ENCODE measurements at regions not wholly inside any gene's neighbourhood (a gene's known extent, or its start where the extent isn't known, plus 50 kb on each side); places are given as distances from the start of the nearest gene placed in this dataset.

- no peaks in the 10 kb centered on the region for H3K4me1 ChIP-seq
- intact Hi-C loops (cut with DNase I; ENCODE audit: low total_unique reads), result no loop called here
- H3K27me3 ChIP-seq, result no peaks in the 10 kb centered on the region
- no peak overlapping the region for H3K27ac ChIP-seq
- H3K4me3 ChIP-seq, result no peak overlapping the region
- H3K9me3 ChIP-seq, result no peaks in the 10 kb centered on the region
- H3K36me3 ChIP-seq, result no peaks in the 10 kb centered on the region
- TF ChIP-seq POLR2AphosphoS5 (IDR thresholded peaks at IDR 0.05) (no peak), EP300 (IDR thresholded peaks at IDR 0.05) (no peak), CTCF (IDR thresholded peaks at IDR 0.05) (no peak), POLR2A (IDR thresholded peaks at IDR 0.05) (no peak)
- no peak for DNase-seq
- 69 to 81% (median 72%) methylated on average over 3 of the region's 3 CpGs for WGBS, 5 donors
These were observed 404.0 kb downstream of the CDH11 start for GRCh38 chr16:64717871-64718270.

- DNase-seq, result no peak
- Histone ChIP-seq H3K36me3 (no peaks in the 10 kb centered on the region), H3K27ac (no peak overlapping the region), H3K4me3 (no peak overlapping the region), H3K4me1 (no peaks in the 10 kb centered on the region), H3K27me3 (no peaks in the 10 kb centered on the region), H3K9me3 (no peaks in the 10 kb centered on the region)
- intact Hi-C loops (cut with DNase I; ENCODE audit: low total_unique reads), result no loop called here
- no peak for TF ChIP-seq CTCF (IDR thresholded peaks at IDR 0.05)
- no peak for TF ChIP-seq EP300 (IDR thresholded peaks at IDR 0.05)
- TF ChIP-seq POLR2AphosphoS5 (IDR thresholded peaks at IDR 0.05), result no peak
- TF ChIP-seq POLR2A (IDR thresholded peaks at IDR 0.05), result no peak
- WGBS, 5 donors, result 73 to 90% (median 79%) methylated on average over 2 of the region's 2 CpGs
These were observed 406.2 kb downstream of the CDH11 start for GRCh38 chr16:64715624-64716023.

- no peaks in the 10 kb centered on the region for H3K4me1 ChIP-seq
- 60 to 75% (median 69%) methylated on average over 3 of the region's 3 CpGs for WGBS, 5 donors
- no peaks in the 10 kb centered on the region for H3K36me3 ChIP-seq
- TF ChIP-seq CTCF (IDR thresholded peaks at IDR 0.05), result no peak
- TF ChIP-seq EP300 (IDR thresholded peaks at IDR 0.05), result no peak
- no peak for TF ChIP-seq POLR2A (IDR thresholded peaks at IDR 0.05)
- no peak for TF ChIP-seq POLR2AphosphoS5 (IDR thresholded peaks at IDR 0.05)
- H3K4me3 ChIP-seq, result no peak overlapping the region
- H3K27ac ChIP-seq, result no peak overlapping the region
- DNase-seq, result peak in 1 of 2 donors; percentile 11
- no peaks in the 10 kb centered on the region for H3K9me3 ChIP-seq
- H3K27me3 ChIP-seq, result no peaks in the 10 kb centered on the region
- intact Hi-C loops (cut with DNase I; ENCODE audit: low total_unique reads), result no loop called here
These were observed 409.8 kb downstream of the CDH11 start for GRCh38 chr16:64712026-64712425.

GRCh38 chr16:64711596-64711995 lies 410.3 kb downstream of the CDH11 start:
- intact Hi-C loops (cut with DNase I; ENCODE audit: low total_unique reads), result no loop called here
- no peaks in the 10 kb centered on the region for H3K27me3 ChIP-seq
- DNase-seq, result no peak
- H3K4me3 ChIP-seq, result no peak overlapping the region
- H3K27ac ChIP-seq, result no peak overlapping the region
- 61 to 77% (median 67%) methylated on average over 2 of the region's 2 CpGs for WGBS, 5 donors
- no peaks in the 10 kb centered on the region for H3K9me3 ChIP-seq
- H3K4me1 ChIP-seq, result no peaks in the 10 kb centered on the region
- TF ChIP-seq CTCF (IDR thresholded peaks at IDR 0.05) (no peak), POLR2A (IDR thresholded peaks at IDR 0.05) (no peak), POLR2AphosphoS5 (IDR thresholded peaks at IDR 0.05) (no peak)
- H3K36me3 ChIP-seq, result no peaks in the 10 kb centered on the region

Measured in stomach (tissue), 8 donors.